Uterus (tissue), 3 donors: ENCODE measurements at regions not wholly inside any gene's neighbourhood (a gene's known extent, or its start where the extent isn't known, plus 50 kb on each side); places are given as distances from the start of the nearest gene placed in this dataset.

ENCODE experiments used
- DNase-seq, 2 donors: peaks; one replicate each; pipeline ENCODE4 v3.0.0-alpha.2; 2019 to 2020
- H3K27ac ChIP-seq, 2 donors: fragments of 200-600 bp; sonication (generic); 1 replicate in 1 of 2; 2 replicates in 1 of 2; pipeline ENCODE4 v1.5.1; 2016 to 2018
- H3K27me3 ChIP-seq, 2 donors: fragments of 200-600 bp; sonication (generic); one replicate each; pipeline ENCODE4 v1.5.1; 2018 to 2019; ENCODE audit warnings: control low read depth in 1 of 2
- H3K36me3 ChIP-seq, 2 donors: fragments of 200-600 bp; sonication (generic); one replicate each; pipeline ENCODE4 v1.5.1; 2019; ENCODE audit warnings: control low read depth in 1 of 2
- H3K4me1 ChIP-seq, 2 donors: fragments of 200-600 bp; sonication (generic); one replicate each; pipeline ENCODE4 v1.5.1; 2018 to 2019; ENCODE audit warnings: control low read depth in 1 of 2
- H3K4me3 ChIP-seq, 2 donors: fragments of 200-600 bp; sonication (generic); 1 replicate in 1 of 2; 2 replicates in 1 of 2; pipeline ENCODE4 v1.5.1; 2018 to 2019; ENCODE audit warnings: mild to moderate bottlenecking in 1 of 2
- H3K9me3 ChIP-seq, 2 donors: fragments of 200-600 bp; sonication (generic); one replicate each; pipeline ENCODE4 v1.5.1; 2019; ENCODE audit warnings: control low read depth in 1 of 2
- POLR2A ChIP-seq, 2 donors: fragments of 450-650 bp; IDR thresholded peaks; one replicate each; pipeline ENCODE4 v1.6.1; 2016; ENCODE audit warnings: antibody characterized with exemption in 2 of 2, mild to moderate bottlenecking in 1 of 2, moderate library complexity in 1 of 2
- intact Hi-C: fragments of 100-400 bp; cut with DNase I; formaldehyde crosslinking; loops from one replicate; pipeline ENCODE4 v1.15.1; 2023; ENCODE audit warnings: low total_unique reads
- TF ChIP-seq, protein P1 (sequence below), 4 experiments: fragments of 200-600 bp in 2 of 4; fragments of 450-650 bp in 2 of 4; sonication (generic) in 2 of 4; IDR thresholded peaks; one replicate each; pipeline ENCODE4 v1.5.1; 2016 to 2019; ENCODE audit warnings: antibody characterized with exemption in 4 of 4, mild to moderate bottlenecking in 2 of 4, moderate library complexity in 1 of 4
- donor health status: DM: yes; HTN: yes; CAD: no.

DNA sequence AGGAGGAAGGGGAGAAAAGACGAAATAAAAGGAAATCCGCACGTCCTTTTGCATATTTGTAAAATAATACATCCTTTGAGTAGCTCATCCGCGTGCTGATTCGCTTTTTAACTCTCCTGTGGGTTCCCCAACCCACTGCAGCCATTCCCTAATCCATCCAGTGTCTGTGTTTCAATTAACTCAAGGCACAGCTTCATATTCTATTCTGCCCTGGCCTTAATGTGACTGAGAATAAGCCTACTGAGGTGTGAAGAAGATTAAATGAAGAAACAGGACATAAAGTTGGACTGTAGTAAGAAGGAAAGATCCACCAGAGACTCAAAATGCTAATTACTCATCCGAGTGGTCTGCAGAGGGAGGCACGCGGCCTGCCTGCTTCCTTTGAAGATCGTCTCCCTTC is 161.4 kb upstream of the SH3BP4 start:
- Histone ChIP-seq H3K27ac (no peak overlapping the region), H3K9me3 (no peaks in the 10 kb centered on the region), H3K27me3 (no peaks in the 10 kb centered on the region), H3K36me3 (no peaks in the 10 kb centered on the region), H3K4me3 (no peak overlapping the region), H3K4me1 (no peaks in the 10 kb centered on the region)
- intact Hi-C loops, result no loop called here
- DNase-seq, result no peak
- TF ChIP-seq, protein P1, sequence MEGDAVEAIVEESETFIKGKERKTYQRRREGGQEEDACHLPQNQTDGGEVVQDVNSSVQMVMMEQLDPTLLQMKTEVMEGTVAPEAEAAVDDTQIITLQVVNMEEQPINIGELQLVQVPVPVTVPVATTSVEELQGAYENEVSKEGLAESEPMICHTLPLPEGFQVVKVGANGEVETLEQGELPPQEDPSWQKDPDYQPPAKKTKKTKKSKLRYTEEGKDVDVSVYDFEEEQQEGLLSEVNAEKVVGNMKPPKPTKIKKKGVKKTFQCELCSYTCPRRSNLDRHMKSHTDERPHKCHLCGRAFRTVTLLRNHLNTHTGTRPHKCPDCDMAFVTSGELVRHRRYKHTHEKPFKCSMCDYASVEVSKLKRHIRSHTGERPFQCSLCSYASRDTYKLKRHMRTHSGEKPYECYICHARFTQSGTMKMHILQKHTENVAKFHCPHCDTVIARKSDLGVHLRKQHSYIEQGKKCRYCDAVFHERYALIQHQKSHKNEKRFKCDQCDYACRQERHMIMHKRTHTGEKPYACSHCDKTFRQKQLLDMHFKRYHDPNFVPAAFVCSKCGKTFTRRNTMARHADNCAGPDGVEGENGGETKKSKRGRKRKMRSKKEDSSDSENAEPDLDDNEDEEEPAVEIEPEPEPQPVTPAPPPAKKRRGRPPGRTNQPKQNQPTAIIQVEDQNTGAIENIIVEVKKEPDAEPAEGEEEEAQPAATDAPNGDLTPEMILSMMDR (IDR thresholded peaks at IDR 0.05), result no peak
- no peak for TF ChIP-seq POLR2A (IDR thresholded peaks at IDR 0.05)

DNA sequence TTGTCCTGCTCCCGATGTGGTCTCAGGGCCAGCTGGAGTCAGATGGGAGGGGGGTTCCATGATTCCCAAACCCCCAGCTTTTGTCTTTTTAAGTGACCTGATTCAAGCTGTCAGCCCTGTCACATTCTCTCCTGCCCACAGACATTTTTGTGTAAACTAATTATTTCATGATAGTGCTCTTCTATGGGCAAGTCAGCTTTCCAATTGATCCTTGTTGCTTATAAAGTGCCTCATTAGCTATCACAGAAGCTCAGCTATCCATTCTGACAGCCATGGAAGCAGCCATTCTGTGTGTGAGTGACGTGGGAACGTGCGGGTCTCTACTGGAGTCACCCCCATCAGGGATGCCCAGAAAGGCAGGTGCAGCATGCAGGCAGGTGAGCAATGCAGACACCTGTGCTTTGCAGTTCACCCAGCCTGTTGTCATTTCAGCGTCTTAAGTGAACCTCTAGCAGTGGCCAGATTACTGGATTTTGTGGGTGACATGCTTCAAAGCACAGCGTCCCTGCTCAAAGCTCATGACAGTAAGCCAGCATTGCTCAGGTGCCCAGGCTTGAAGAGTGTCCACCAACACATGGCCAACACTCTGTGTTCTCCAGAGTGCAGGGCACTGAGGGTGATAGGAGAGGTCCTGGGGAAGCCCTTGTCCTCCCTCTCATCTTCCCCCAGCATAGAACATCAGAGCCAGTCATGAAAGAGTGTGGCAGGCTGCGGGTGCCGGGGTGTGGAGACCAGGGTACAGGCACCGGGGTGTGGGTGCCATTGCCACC is 162.1 kb upstream of the SH3BP4 start:
- intact Hi-C loops, result no loop called here
- no peak overlapping the region for H3K27ac ChIP-seq
- no peak overlapping the region for H3K4me3 ChIP-seq
- H3K9me3 ChIP-seq, result no peaks in the 10 kb centered on the region
- DNase-seq, result no peak
- H3K36me3 ChIP-seq, result no peaks in the 10 kb centered on the region
- H3K4me1 ChIP-seq, result no peaks in the 10 kb centered on the region
- no peaks in the 10 kb centered on the region for H3K27me3 ChIP-seq
- TF ChIP-seq, protein P1 (IDR thresholded peaks at IDR 0.05), result no peak
- no peak for TF ChIP-seq POLR2A (IDR thresholded peaks at IDR 0.05)

DNA sequence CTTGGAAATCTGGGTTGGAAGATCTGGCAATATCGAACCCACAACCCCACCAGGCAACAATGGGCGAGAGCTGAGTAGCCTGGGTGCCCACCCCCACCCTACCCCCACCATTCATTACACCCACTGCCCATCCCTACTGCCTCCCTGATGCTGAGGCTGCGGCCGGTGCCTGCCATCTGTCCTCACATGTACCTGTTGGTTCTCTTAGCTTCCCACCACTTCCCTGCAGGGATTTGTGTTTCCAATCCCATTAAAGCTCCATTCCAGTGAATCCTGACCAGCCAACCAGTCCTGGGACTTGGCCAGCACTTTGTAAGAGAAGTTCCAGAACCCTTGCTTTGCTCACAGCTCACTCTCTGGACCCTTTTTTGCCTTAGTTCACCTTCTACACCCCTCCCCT is 163.0 kb upstream of the SH3BP4 start:
- H3K9me3 ChIP-seq, result no peaks in the 10 kb centered on the region
- no peak for TF ChIP-seq POLR2A (IDR thresholded peaks at IDR 0.05)
- TF ChIP-seq, protein P1 (IDR thresholded peaks at IDR 0.05), result no peak
- H3K4me3 ChIP-seq, result no peak overlapping the region
- no peak overlapping the region for H3K27ac ChIP-seq
- H3K4me1 ChIP-seq, result no peaks in the 10 kb centered on the region
- DNase-seq, result no peak
- no peaks in the 10 kb centered on the region for H3K27me3 ChIP-seq
- H3K36me3 ChIP-seq, result no peaks in the 10 kb centered on the region
- intact Hi-C loops, result no loop called here

DNA sequence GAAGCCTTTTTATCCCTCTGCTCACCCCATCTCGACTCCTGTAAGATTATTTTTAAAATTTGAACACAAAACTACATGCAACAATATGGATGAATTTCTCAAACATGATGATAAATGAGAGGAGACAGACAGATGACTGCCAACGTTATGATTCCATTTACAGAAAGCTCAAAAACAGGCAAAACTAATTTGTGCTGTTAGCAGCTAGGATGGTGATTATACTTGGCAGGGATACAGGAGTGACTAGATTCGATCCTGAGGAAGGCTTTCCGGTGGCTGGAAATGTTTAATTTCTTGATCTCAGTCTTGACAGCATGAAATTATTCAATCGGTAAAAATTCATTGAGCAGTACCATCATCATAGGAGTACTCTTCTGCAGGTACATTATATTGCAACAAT is 163.4 kb upstream of the SH3BP4 start:
- Histone ChIP-seq H3K9me3 (peaks cover 0 to 3% of the 10 kb centered on the region in 2 donors), H3K36me3 (no peaks in the 10 kb centered on the region), H3K4me3 (no peak overlapping the region), H3K4me1 (no peaks in the 10 kb centered on the region), H3K27me3 (no peaks in the 10 kb centered on the region), H3K27ac (no peak overlapping the region)
- DNase-seq, result no peak
- intact Hi-C loops, result no loop called here
- no peak for TF ChIP-seq POLR2A (IDR thresholded peaks at IDR 0.05)
- TF ChIP-seq, protein P1 (IDR thresholded peaks at IDR 0.05), result no peak

DNA sequence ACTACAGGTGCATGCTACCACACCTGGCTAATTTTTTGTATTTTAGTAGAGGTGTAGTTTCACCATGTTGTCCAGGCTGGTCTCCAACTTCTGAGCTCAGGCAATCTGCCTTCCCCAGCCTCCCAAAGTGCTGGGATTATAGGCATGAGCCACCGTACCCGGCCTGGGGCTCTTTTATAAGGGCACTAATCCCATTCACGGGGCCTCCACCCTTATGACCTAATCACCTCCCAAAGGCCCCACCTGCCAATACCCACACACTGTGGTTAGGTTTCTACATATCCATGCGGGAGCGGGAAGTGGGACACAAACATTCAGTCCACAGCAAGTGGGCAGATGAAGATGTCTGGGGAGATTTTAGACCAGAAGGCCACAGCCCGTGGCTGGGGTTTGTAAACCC is 164.7 kb upstream of the SH3BP4 start:
- Histone ChIP-seq H3K27ac (no peak overlapping the region), H3K27me3 (no peaks in the 10 kb centered on the region), H3K36me3 (no peaks in the 10 kb centered on the region), H3K9me3 (peaks cover 0 to 6% of the 10 kb centered on the region in 2 donors), H3K4me3 (no peak overlapping the region), H3K4me1 (no peaks in the 10 kb centered on the region)
- TF ChIP-seq, protein P1 (IDR thresholded peaks at IDR 0.05), result no peak
- TF ChIP-seq POLR2A (IDR thresholded peaks at IDR 0.05), result no peak
- intact Hi-C loops, result no loop called here
- no peak for DNase-seq
